Small intestine (tissue), 7 donors: ENCODE measurements at regions not wholly inside any gene's neighbourhood (a gene's known extent, or its start where the extent isn't known, plus 50 kb on each side); places are given as distances from the start of the nearest gene placed in this dataset.

ENCODE experiments used
- DNase-seq, 2 donors: peaks; one replicate each; pipeline versions ENCODE4 v3.0.0 to v3.0.0-alpha.2; 2013
- FAIRE-seq: peaks from 2 replicates; lab custom pipeline; 2012; peaks lifted over from hg19 to GRCh38; lab: Jason Lieb, UNC
- H3K27ac ChIP-seq, 3 donors: one replicate each; pipeline ENCODE4 v1.5.1; 2013; ENCODE audit warnings: low read length in 2 of 3, mild to moderate bottlenecking in 2 of 3, control low read depth in 1 of 3, inconsistent platforms in 1 of 3, low read depth in 1 of 3, moderate library complexity in 1 of 3
- H3K27me3 ChIP-seq, 3 donors: one replicate each; pipeline ENCODE4 v1.6.1; 2013; ENCODE audit warnings: low read length in 3 of 3, inconsistent platforms in 1 of 3; ENCODE audit not compliant: control insufficient read depth in 3 of 3, insufficient read depth in 3 of 3
- H3K36me3 ChIP-seq, 3 donors: one replicate each; pipeline ENCODE4 v1.6.1; 2013; ENCODE audit warnings: low read length in 3 of 3, inconsistent platforms in 1 of 3, low read depth in 1 of 3, mild to moderate bottlenecking in 1 of 3, moderate library complexity in 1 of 3; ENCODE audit not compliant: control insufficient read depth in 3 of 3, insufficient read depth in 2 of 3
- H3K4me1 ChIP-seq, 3 donors: one replicate each; pipeline ENCODE4 v1.6.1; 2013; ENCODE audit warnings: low read length in 2 of 3, inconsistent platforms in 1 of 3, low read depth in 1 of 3, mild to moderate bottlenecking in 1 of 3, moderate library complexity in 1 of 3; ENCODE audit not compliant: control insufficient read depth in 3 of 3, insufficient read depth in 2 of 3
- H3K4me3 ChIP-seq, 3 donors: one replicate each; pipeline ENCODE4 v1.5.1; 2013; ENCODE audit warnings: low read length in 3 of 3, control low read depth in 1 of 3, inconsistent platforms in 1 of 3, low read depth in 1 of 3, mild to moderate bottlenecking in 1 of 3, moderate library complexity in 1 of 3
- H3K9me3 ChIP-seq, 2 donors: one replicate each; pipeline ENCODE4 v1.6.1; 2013; ENCODE audit warnings: low read depth in 1 of 2, low read length in 1 of 2; ENCODE audit not compliant: control insufficient read depth in 2 of 2, insufficient read depth in 1 of 2
- WGBS, 3 donors: extraction: QIAGEN DNeasy Blood & Tissue Kit; methylation state at CpG; one replicate each; pipeline ENCODE4 v1.1.7; 2013; 5-methylcytosine and 5-hydroxymethylcytosine counted together
- donor health status: healthy with polysubstance abuse.
- donor health status: control.
- donor health status: control.
- donor health status: Bipolar disorder and iron deficiency.
- donor health status: healthy.

DNA sequence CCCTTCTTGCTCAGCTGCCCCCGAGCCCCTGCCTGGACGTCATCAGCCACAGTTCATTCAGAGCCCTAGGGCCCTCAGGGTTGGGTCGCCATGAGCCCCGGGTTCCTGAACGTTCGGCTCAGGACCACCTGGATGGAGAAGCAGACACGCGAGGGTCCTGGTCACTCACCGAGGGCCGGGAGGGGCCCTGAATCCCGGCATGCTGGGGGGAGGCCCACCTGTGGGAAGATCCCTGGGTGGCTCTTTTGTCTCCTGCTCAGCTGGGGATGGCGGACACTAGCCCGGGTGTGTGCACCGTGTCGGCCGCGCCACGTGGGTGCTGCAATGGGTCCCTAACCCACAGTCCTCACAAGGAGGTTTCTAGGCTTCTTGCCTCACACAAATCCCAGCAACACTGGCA is 78.1 kb upstream of the TTC34 start:
- no peaks in the 10 kb centered on the region for H3K9me3 ChIP-seq
- DNase-seq (no peak), FAIRE-seq (no peak)
- H3K27me3 ChIP-seq = peaks cover 0 to 4% (median 0%) of the 10 kb centered on the region in 3 donors
- H3K4me1 ChIP-seq = no peaks in the 10 kb centered on the region
- H3K4me3 ChIP-seq = no peak overlapping the region
- H3K36me3 ChIP-seq = no peaks in the 10 kb centered on the region
- WGBS, 3 donors = 74 to 88% (median 86%) methylated on average over 13 to 18 of the region's 18 CpGs
- H3K27ac ChIP-seq = no peak overlapping the region

DNA sequence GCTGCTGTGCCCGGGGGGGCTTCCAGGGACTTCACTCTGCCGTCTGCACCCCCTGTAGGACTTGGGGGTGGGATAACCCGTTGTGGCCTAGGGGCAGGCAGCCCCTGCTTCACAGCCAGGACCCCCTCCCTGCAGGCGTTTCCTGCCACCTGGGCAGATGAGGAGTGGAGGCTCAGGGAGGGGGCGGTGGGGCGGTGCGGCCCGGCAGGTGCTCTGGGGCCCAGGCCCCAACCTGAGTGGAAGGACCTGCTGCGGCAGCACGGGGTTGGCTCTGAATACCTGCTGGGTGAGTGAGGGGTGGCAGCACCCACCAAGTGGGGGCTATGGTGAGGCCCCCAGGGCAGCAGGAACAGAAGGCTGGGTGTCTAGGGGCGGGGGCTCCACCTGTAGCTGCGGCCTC is 78.6 kb upstream of the TTC34 start:
- H3K9me3 ChIP-seq = no peaks in the 10 kb centered on the region
- 50 to 71% (median 59%) methylated on average over 12 of the region's 12 CpGs for WGBS, 3 donors
- H3K36me3 ChIP-seq = no peaks in the 10 kb centered on the region
- no peak overlapping the region for H3K4me3 ChIP-seq
- H3K27me3 ChIP-seq = peaks cover 0 to 4% (median 0%) of the 10 kb centered on the region in 3 donors
- FAIRE-seq (no peak), DNase-seq (no peak)
- no peak overlapping the region for H3K27ac ChIP-seq
- no peaks in the 10 kb centered on the region for H3K4me1 ChIP-seq

DNA sequence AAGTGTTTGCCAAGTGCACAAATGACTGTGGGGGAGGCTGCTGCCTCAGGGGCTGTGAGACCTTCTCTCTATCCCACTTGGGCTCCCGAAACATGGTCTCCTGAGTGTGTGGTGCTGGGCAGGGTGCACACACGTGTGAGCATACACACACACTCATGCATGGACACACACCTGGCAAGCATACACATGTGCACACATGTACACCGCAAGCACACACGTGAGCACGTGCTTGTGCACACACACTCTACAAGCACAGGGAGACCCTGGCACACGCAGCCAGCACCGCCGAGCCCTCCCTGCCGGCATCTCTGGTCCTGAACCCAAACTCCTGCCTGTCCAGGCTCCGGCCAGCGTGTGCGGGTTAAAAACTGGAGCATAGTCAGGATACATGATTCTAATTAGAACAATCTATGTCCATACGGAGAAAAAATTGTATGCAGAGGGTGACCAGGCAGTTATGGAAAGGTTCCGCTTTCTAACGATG is 79.4 kb upstream of the TTC34 start:
- Histone ChIP-seq H3K4me1 (no peaks in the 10 kb centered on the region), H3K27ac (no peak overlapping the region), H3K27me3 (peaks cover 0 to 4% (median 0%) of the 10 kb centered on the region in 3 donors), H3K4me3 (no peak overlapping the region), H3K9me3 (no peaks in the 10 kb centered on the region), H3K36me3 (no peaks in the 10 kb centered on the region)
- WGBS, 3 donors = 83 to 87% (median 85%) methylated on average over 15 of the region's 15 CpGs
- DNase-seq (no peak), FAIRE-seq (no peak)

DNA sequence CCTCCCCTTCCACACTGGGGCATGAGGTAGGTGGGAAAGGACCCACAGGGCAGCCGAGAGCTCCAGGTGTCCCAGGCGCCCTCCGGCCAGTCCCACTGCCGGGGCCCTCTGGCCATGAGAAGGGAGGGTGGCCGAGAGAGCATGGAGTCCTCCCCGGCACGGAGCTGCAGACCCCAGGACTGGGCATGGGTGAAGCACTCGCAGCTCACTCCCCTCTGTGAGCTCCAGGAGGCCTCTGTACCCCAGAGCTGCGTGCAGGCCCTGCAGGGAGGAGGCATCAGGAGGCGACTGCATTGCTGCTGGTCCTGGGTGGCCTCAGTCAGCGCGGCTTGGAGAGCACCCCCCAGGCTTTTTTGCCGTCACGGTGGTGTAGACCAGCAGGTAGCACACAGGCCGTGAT is 80.1 kb upstream of the TTC34 start:
- no peak overlapping the region for H3K27ac ChIP-seq
- no peaks in the 10 kb centered on the region for H3K9me3 ChIP-seq
- H3K27me3 ChIP-seq = peaks cover 0 to 4% (median 0%) of the 10 kb centered on the region in 3 donors
- H3K4me1 ChIP-seq = no peaks in the 10 kb centered on the region
- no peaks in the 10 kb centered on the region for H3K36me3 ChIP-seq
- 65 to 81% (median 68%) methylated on average over 15 of the region's 15 CpGs for WGBS, 3 donors
- H3K4me3 ChIP-seq = no peak overlapping the region
- no peak for FAIRE-seq
- DNase-seq = no peak

DNA sequence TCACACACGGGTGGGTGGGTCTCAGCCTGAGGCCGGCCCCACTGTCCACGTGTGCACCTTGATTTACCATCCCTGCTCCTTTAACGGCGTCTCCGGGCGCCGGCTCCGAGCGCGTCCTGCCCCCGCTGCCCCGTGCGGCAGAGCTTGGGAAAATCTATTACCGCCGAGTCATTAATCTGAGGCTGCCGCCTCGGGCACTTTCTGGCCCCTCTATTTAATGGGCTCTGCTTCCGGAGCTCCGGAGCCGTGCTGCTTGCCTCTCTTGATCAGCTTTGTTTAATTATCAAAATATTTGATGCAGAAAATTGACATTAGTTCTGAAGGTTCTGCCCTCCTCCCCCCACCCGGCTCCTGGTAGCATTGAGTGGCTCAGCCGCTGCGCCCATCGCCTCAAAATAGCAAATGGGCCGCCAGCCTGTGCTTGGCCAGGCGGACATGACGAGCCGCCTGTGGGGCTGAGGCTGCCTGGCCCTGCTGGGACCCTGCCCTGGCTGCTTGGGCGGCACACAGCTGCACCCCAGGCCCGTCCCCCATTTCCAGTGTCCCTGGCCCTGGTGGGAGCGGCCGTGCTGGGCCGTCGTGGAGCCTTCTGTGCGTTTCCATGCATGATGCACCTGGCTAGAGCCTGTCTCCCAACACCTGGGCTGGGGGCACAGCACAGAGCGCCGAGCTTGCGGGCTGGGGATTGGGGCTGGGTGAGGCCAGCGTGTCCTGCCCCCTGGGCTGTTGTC is 81.6 kb upstream of the TTC34 start:
- H3K27ac ChIP-seq = no peak overlapping the region
- DNase-seq = no peak
- H3K9me3 ChIP-seq = no peaks in the 10 kb centered on the region
- peaks cover 0 to 4% (median 0%) of the 10 kb centered on the region in 3 donors for H3K27me3 ChIP-seq
- no peak for FAIRE-seq
- H3K4me1 ChIP-seq = no peaks in the 10 kb centered on the region
- H3K36me3 ChIP-seq = no peaks in the 10 kb centered on the region
- WGBS, 3 donors = 51 to 64% (median 59%) methylated on average over 37 to 40 of the region's 40 CpGs
- H3K4me3 ChIP-seq = no peak overlapping the region

DNA sequence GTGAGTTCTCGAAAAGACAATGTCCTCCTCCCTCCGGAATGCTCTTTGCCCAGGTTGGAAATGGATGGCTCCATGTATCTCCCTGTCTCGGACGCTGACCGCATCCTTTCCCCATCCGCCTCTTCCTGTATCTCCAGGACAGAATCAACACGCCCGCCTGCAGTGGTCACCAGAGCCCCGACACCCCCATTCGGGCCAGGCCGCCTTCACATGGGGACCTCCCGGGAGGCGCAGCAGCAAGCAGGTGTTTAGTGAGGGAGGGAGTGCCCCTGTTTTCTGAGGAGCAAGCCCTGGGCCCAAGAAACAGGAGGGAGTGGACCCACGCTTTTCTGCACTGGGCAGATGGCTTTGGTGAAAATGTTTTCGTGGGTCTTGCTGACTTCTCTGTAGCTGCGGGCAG is 83.5 kb upstream of the TTC34 start:
- H3K27ac ChIP-seq = no peak overlapping the region
- no peaks in the 10 kb centered on the region for H3K9me3 ChIP-seq
- no peaks in the 10 kb centered on the region for H3K4me1 ChIP-seq
- 86 to 91% (median 90%) methylated on average over 16 of the region's 16 CpGs for WGBS, 3 donors
- H3K27me3 ChIP-seq = peaks cover 0 to 4% (median 0%) of the 10 kb centered on the region in 3 donors
- no peak overlapping the region for H3K4me3 ChIP-seq
- DNase-seq (no peak), FAIRE-seq (no peak)
- no peaks in the 10 kb centered on the region for H3K36me3 ChIP-seq

DNA sequence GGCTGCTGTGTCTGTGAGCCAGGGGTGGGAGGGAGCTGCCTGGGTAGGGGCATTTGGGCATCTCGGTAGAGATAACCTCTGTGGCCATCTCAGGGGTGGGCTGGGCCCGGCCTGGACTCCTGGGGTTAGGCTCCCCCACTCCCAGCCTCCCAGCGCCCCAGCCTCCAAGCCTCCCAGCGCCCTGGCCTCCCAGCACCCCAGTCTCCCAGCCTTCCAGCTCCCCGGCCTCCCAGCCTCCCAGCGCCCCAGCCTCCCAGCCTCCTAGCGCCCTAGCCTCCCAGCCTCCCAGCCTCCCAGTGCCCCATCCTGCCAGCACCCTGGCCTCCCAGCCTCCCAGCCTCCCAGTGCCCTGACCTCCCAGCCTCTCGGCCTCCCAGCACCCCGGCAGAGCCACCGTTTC is 85.1 kb upstream of the TTC34 start:
- Histone ChIP-seq H3K27me3 (peaks cover 0 to 4% (median 0%) of the 10 kb centered on the region in 3 donors), H3K36me3 (no peaks in the 10 kb centered on the region), H3K9me3 (no peaks in the 10 kb centered on the region), H3K27ac (no peak overlapping the region), H3K4me3 (no peak overlapping the region), H3K4me1 (no peaks in the 10 kb centered on the region)
- FAIRE-seq = no peak
- 68 to 85% (median 84%) methylated on average over 6 to 10 of the region's 10 CpGs for WGBS, 3 donors
- DNase-seq = no peak

DNA sequence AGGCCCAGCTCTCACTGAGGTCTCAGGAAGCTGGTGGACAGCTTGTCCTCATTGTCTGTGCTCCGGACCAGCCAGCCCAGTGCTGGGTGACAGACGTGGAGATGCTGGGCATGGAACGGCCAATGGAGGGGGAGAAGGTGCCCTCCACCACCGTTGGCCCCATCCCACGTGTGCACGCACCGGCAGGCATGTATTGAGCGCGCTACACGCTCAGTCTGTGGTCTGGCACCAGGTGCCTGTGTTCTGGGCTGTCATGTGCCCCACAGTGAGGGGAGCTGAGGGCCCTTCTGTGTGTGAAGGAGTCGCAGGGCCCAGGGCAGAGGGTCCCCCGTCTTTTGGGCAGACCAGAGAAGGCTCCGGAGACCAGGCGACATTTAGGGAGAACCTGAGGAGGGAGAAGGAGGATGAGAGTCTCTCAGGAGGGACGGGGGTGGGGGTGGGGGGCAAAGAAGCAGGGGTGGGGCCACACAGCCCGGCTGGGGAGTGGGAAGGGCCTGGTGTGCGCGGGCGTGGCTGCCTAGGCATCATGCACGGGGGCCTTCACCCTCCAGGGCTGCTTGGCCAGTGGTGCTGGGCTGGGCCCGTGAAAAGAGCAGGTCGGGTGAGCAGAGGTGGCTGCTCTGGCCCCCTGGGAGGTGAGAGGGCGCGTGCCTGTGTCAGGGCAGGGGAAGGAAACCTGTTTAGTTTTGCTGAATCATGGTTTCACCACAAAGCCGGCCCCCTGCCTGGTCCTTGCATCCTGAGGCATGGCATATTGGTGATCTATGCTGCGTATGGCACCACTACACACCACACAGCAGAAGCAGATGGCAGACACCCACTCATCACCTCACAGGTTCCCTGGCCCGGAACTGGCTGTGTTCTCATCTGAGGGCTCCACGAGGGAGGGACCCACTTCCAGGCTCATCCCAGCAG is 86.7 kb upstream of the TTC34 start:
- H3K27ac ChIP-seq = no peak overlapping the region
- FAIRE-seq (no peak), DNase-seq (no peak)
- H3K4me3 ChIP-seq = no peak overlapping the region
- WGBS, 3 donors = 56 to 65% (median 63%) methylated on average over 26 to 28 of the region's 28 CpGs
- H3K36me3 ChIP-seq = no peaks in the 10 kb centered on the region
- H3K4me1 ChIP-seq = no peaks in the 10 kb centered on the region
- H3K9me3 ChIP-seq = no peaks in the 10 kb centered on the region
- no peaks in the 10 kb centered on the region for H3K27me3 ChIP-seq
